MM.1S (cell line): ENCODE measurements at regions not wholly inside any gene's neighbourhood (a gene's known extent, or its start where the extent isn't known, plus 50 kb on each side); places are given as distances from the start of the nearest gene placed in this dataset.

Experiments used
- EZH2 ChIP-seq: fragments of 300-600 bp; sonication (generic); optimal IDR thresholded peaks from 2 replicates; pipeline ENCODE3; 2017; ENCODE audit warnings: low read depth, mild to moderate bottlenecking, antibody characterized with exemption, low read length, mixed read lengths
- EZH2phosphoT487 ChIP-seq: fragments of 300-600 bp; sonication (generic); IDR thresholded peaks from 2 replicates; pipeline ENCODE4 v1.6.1; 2018; ENCODE audit warnings: antibody characterized with exemption, low read length
- TF ChIP-seq, protein P1 (sequence below): fragments of 300-600 bp; sonication (generic); IDR thresholded peaks from 2 replicates; pipeline ENCODE4 v1.5.1; 2016; ENCODE audit warnings: antibody characterized with exemption, low read length, mixed read lengths

DNA sequence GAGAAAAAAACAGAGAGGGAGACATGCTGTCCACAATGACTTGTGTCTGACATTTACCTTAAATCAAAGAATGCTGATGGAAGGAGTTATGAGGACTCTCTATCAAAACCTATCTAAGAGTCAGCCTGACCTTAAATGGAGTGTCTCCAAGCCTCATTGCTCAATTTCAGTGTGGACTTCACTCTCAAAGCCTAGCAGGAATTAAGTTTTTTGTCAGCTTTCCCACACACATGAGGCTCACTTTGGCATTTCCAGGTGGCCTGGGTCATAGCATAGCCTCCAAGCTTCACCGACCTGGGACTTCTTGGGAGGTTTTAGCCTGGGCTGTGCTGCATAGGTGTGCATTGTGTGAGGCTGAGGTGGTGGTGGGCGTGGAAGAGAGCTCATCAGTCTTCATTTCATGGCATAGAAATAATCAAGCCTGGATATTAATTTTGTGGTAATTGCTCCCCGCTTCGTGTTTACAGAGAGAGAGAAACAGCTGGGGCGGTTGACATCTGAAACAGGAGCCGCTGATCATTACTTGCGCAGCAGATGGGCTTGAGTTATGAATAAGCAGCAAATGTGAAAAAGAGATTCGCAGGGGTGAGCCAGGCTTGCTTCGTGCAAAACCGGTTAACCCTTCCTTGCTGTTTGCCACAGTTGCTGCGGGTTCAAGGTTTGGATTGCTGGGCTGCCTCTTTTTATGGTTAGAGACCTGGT, 647.8 kb downstream of the INHBA start:
- TF ChIP-seq, protein P1, sequence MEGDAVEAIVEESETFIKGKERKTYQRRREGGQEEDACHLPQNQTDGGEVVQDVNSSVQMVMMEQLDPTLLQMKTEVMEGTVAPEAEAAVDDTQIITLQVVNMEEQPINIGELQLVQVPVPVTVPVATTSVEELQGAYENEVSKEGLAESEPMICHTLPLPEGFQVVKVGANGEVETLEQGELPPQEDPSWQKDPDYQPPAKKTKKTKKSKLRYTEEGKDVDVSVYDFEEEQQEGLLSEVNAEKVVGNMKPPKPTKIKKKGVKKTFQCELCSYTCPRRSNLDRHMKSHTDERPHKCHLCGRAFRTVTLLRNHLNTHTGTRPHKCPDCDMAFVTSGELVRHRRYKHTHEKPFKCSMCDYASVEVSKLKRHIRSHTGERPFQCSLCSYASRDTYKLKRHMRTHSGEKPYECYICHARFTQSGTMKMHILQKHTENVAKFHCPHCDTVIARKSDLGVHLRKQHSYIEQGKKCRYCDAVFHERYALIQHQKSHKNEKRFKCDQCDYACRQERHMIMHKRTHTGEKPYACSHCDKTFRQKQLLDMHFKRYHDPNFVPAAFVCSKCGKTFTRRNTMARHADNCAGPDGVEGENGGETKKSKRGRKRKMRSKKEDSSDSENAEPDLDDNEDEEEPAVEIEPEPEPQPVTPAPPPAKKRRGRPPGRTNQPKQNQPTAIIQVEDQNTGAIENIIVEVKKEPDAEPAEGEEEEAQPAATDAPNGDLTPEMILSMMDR = no peak
- no peak for TF ChIP-seq EZH2
- no peak for TF ChIP-seq EZH2phosphoT487
